ENCODE measurements at regions not wholly inside any gene's neighbourhood (a gene's known extent, or its start where the extent isn't known, plus 50 kb on each side); places are given as distances from the start of the nearest gene placed in this dataset.

DNA sequence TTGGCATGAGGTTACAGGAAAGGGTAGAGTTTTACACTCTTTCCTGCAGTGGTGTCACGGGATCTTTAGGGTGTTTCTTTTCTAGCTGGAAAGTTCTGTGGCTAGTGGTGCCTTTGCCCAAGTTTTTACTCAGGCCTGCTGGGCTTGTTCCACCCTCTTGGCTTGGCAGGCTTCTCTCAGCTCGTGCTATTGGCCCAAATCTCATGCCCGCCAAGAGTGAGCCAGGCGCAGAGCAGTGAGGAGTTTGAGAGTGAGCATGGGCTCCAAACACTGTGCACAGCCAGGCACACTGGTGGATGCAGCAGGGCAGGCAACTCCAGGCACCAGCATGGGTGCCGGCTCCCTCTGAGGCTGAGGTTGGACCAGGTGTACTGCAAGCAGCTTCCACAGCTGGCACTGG lies 206.5 kb downstream of the SAMD5 start:
- no peak for DNase-seq (ENCODE audit: low read depth, low spot score)

DNA sequence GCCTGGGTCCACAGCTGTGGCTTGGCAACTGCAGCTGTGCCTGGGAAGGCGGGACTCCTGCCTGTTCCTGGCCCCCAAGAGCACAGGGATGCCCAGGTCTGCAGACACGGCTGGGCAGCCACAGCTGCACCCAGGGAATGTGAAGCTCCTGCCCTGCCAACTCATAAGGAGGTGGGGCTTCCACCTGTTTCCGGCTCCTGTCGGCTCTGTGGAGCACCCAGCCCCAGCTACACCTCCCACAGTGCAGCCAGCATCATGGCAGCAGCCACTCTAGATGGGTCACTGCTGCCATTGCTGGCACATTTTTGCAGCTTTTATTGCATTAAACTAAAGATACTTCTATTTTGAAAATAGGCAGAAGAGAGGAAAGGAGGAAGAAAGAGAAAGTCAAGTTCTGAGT lies 207.9 kb downstream of the SAMD5 start:
- no peak for DNase-seq (ENCODE audit: low read depth, low spot score)

DNA sequence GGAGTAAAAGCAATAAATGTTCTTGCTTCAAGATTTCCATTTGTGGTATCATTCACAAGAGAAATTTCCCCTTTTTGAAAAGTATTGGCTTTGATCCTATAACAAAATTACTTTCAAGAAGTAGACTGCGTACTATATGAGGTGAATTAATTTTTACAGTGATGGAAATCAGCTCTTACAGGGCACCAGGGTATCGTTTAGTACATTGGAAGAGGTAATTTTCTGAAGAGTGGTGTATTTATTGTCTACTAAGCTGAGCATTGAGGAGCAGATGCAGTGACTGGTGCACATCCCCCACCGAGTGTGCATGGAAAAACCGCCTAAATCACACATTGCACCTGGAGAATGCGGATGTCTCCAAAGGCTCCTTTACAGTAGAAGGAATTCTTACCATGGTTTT lies 209.5 kb downstream of the SAMD5 start:
- DNase-seq (ENCODE audit: low read depth, low spot score) = no peak

DNA sequence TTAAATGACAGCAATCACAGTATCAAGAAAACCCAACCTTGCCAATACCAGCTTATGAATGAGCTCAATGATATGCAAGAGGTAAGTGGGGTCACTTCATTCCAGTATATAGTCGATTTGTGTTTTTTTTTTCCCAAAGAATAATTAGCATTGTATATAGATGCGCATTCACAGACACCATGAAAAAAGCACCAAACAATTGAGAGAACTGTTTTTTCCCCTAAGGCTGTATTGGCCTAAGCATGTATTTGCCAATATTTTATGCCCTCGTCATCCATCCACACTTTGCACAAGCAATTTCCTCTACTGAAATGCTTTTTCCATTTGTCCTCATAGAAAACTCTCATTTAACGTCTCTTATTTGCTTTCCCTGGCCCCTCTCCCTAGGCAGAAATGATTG lies 213.7 kb downstream of the SAMD5 start:
- DNase-seq (ENCODE audit: low read depth, low spot score) = no peak

DNA sequence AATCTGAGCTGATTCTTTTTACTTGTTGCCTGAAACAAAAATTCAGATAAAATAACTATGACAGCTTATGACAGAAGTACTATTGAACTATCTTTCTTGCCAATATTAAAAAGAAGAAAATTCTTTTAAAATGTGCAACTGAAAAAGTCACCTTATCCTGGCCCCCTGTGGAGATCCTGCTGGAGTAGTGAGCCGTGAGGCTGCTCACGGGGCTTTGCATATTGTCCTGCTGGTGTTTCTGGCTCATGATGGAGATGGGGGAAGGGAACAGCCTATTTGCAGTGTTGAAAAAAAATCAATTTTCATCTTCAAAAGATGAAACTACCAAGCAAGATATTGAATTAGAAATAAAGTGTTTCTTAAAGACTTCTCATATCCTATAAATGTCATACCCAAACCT lies 216.0 kb downstream of the SAMD5 start:
- DNase-seq (ENCODE audit: low read depth, low spot score) = no peak

DNA sequence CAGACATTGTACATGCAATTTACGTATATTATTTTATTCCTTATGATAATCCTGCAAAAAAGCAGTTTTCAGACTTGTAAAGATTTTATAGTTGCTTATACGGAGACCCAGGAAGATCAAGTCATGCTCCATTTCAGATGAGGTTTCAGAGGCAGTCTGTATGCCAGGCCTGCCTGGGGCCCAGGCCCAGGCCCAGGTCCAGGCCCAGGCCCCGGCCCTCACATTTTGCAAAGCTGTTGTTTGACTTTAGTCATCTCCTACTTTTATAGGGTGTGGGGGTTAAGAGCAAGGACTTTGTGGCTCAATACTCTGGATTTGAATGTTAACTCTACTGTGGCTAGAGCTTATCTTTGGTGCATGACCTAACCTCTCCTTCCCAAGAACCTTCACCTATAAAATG lies 217.9 kb downstream of the SAMD5 start:
- DNase-seq (ENCODE audit: low read depth, low spot score) = no peak

DNA sequence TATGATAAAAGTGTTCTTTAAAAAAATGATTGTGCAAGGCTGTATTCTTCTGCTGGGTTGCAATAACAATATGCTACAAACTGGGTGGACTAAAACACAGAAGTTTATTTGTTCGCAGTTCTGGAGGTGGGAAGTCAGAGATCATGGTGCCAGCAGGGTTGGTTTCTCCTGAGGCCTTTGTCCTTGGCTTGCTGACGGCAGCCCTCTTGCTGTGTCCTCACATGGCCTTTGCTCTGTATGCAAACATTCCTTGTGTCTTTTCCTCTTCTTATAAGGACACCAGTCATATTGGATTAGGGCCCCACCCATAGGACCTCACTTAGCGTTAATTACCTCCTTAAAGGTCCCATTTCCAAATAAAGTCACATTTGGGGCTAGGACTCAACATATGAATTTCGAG lies 220.4 kb downstream of the SAMD5 start:
- no peak for DNase-seq (ENCODE audit: low read depth, low spot score)

DNA sequence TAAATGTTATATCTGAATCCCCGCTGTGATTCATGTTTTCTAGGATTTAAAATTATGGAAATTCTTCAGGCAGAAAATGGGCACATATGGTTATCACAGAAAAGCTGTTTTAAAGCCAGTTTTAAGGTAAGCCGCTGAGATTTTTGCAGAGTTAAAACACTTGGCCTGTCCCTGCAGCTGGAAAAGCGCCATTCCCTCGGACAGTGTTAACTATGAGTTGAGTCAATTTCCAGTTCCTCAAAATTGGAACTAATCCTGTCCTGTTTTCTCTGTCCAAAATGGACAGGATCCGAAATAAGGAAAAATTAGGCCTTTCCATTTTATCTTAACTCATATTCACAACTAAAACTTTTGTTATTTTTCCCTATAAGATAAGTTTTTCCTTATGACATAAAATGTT lies 225.2 kb downstream of the SAMD5 start:
- no peak for DNase-seq (ENCODE audit: low read depth, low spot score)

DNA sequence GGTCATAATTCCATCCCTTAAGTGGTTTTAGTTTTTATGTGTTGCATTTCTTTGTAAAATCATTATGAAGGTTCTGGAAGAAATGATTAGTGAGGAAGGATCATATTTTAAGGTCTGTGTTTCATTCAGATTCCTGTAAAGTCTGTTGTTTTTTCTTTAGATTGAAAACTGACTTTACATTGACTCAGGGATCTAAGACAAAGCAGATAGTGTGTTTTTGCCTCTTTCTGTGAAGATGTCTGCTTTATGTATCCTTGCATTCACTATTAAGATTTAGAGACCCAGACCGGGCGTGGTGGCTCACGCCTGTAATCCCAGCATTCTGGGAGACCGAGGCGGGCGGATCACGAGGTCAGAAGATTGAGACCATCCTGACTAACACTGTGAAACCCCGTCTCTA lies 225.7 kb downstream of the SAMD5 start:
- no peak for DNase-seq (ENCODE audit: low read depth, low spot score)

DNA sequence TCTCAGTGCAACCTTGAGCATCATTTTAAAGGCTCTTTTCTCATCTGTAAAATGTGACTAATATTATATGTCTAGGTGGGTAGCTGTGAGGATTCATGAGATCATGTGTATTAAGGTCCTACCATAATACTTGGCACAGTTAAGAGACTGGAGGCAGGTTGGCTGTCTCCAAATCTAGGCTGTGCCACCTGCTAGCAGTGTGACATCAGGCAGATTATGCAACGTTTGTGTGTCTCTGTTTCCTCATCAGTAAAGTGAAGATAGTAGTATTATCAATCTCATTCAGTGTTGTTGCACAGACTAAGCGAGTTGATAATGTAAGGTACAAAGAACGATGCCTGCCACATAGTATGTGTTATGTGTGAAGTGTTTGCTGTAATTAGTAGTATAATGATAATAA lies 227.4 kb downstream of the SAMD5 start:
- no peak for DNase-seq (ENCODE audit: low read depth, low spot score)

DNA sequence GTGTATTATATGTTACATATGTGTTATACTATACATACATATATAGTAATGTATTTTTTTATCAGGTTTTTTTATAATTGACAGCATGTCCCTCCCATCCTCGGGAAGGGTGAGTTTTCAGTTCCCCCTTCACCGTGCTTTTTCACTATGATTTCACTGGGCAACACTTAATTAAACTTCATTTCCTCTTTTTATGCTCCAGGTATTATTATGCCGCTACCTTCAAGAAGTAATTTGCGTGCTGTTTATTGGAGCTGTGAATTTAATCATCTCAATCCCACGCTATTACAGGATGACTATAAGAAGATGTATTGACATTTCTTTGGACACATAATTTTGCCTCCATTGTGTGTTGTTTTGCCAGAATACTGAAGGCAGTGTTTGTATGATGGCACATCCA lies 228.6 kb downstream of the SAMD5 start:
- no peak for DNase-seq (ENCODE audit: low read depth, low spot score)

DNA sequence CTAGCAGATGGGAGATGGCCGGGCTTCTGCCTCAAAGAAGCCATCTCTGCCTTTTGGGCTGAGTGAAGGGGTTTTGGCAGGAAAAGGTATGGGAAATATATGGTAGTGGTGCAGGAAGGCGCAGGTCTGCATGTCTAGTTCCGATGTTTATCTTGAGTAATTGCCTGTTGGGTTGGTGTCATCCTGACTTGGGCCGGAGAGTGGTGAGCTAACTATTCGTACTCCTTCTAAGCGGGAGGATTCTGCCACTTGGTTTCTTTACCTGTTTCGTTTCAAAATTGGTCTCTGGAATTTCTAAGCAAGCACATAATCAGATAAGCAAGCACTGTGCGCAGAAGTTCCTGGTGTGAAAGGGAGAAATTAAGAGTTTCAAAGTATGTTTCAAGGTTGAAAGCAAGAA lies 229.6 kb downstream of the SAMD5 start:
- DNase-seq (ENCODE audit: low read depth, low spot score) = no peak

DNA sequence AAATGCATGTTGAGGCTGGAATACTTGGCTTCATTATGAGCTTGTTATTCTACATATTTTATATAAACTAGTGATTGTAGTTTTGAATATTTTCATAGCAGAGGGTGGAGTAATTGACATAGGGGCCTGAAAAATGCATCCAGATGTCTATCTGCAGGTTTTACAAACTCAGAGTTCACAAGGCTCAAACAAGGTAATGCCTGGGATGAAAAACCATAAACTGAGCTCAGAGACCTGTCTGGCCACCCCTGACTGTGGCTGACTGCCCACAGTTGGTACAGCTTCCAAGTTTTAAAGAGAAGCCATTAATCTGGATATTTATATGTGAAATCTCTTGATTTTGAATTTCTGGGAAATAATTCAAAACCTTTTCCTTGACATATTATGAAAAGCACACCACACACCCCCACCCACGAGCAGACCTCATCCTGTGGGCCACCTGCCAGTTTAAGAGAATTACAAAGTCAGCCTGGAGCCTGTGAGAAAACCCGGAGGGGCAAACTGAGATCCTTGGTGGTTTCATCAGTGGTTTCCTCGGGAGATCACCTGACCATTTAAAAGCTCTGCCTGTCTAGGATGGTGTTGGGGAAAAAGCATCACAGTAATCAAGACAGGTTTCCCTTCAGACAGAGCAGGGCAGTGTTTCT lies 230.1 kb downstream of the SAMD5 start:
- DNase-seq (ENCODE audit: low read depth, low spot score) = no peak

DNA sequence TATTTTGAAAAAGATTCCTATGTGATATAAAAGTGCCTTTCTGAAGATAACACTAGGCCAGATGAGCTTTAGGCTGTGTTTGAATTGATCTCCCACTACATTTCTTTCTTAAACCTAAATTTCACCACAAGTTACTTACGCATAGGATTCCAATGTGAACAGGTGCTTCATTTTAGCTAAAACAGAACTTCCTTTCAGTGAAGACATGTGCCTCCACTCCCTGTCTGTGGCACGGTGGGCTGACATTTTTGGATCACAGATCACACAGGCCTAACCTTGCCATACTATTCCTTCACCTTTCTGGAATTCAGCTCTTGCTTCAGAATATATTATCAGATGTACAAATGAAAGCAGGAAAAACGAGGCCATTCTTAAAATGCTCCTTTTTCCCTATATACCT lies 231.8 kb downstream of the SAMD5 start:
- no peak for DNase-seq (ENCODE audit: low read depth, low spot score)

DNA sequence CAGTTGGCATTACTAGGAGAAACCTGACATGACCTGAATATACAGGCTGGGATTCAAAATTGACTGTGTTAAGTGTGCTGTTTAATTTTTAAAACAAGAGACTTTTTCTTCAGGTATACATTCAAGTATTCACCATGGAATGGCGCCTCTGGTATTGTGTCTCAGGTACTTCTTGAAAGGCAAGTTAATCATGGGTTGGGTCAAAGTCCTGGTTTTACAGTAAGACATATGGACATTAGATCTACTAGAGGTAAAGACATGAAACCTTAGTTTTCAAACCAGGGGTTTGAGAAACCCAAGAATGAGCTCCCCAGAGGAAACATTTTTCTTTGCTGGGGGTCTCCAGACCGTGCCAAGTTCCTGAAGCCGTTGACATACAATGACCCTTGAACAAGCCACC lies 232.4 kb downstream of the SAMD5 start:
- no peak for DNase-seq (ENCODE audit: low read depth, low spot score)

DNA sequence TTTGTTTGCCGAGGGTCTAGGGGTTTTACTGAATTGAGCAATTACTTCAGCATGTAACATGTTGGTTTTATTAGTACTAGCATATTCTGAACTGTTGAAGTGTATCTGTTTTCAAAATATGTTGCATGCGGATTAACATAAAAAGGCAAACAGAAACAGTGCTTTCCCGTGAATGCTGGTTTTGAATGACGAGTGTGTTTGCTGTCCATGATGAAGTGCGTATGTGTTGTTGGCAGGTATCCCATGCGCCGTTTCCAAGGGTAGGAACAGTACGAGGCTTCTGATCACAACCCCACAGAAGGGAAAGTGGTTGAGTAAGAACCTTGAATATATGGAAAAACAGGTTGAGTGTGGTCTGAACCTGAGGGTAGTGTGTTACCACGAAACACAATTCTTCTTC lies 232.9 kb downstream of the SAMD5 start:
- DNase-seq (ENCODE audit: low read depth, low spot score) = no peak

DNA sequence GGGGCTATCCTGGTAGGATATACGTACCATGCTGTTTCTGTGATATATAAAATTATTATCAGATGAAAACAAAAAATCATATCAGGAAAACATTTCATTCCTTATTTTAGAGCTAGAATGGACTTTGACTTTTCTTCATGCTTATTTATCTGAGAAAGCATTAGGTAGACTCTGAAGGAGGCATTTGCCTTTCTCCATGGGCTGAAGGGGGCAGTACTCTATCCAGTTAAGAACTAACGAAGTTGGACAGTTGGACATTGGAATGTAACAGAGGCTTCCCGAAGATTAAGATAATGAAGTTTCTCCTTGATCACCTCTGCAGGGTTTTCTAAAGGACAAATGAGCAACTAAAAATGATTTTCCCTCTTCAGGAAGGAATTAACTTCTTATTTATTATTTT lies 233.9 kb downstream of the SAMD5 start:
- DNase-seq (ENCODE audit: low read depth, low spot score) = no peak

DNA sequence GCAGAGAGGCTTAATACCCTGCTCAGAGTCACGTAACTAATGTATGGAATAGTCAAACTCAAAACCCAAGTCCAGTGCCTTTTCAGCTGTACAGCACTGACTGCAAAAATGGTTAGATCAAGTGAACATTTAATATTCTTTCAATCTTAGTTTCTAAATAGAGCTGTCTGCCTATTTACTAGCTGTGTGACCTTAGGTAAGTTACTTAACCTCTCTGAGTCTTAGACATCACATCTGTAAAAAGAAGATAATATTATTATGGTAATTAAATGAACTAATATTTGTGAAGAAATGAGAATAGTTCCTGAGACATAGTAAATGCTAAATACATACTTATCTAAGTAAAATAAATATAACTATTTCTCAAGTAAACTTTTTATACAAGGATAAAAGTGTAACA lies 235.5 kb downstream of the SAMD5 start:
- DNase-seq (ENCODE audit: low read depth, low spot score) = no peak

DNA sequence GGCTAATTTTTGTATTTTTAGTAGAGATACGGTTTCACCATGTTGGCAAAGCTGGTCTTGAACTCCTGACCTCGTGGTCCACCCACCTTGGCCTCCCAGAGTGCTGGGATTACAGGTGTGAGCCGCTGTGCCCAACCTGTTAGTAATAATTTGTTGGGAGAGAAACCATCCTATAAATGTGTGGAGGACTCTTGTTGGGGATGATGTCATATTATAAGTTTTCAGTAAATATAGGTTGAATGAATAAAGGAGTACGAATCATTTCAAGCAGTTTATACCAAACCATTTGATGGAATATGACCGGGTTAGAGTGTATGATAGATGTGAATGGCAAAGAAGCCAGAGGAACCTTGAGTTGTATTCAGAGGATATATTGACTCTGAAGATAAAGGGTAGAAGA lies 240.8 kb downstream of the SAMD5 start:
- DNase-seq (ENCODE audit: low read depth, low spot score) = no peak

DNA sequence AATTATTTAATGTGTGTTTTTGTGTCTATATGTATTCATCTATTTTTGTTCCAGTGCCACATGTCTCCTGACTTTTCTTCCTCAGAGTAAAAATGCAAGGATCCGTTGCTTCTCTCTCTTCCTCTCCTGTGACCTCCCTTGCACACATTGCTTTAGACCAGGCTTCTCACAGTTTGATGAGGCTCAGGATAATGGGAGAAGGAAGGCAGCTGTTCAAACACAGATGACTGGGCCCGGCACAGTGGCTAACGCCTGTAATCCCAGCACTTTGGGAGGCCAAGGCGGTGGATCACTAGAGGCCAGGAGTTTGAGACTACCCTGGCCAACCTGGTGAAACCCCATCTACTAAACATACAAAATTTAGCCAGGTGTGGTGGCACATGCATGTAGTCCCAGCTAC lies 241.9 kb downstream of the SAMD5 start:
- no peak for DNase-seq (ENCODE audit: low read depth, low spot score)

DNA sequence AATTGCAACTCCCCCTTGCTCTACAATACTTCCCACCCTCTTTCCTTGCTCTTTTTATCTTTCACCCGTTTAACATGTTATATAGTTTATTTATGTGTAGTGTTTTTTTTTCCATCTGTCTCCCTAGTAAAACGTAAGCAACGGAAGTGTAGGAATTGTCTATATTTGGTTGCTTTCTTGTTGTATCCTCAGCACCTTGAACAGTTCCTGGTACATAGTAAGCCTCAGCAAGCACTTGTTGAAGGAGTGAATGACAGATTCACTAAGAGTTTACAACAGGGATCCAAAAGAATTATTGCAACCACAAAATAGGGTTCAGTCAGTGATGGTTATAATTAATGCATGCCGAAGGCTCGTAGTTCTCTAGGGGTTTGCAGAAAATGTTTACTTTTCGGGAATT lies 242.7 kb downstream of the SAMD5 start:
- DNase-seq (ENCODE audit: low read depth, low spot score) = no peak

DNA sequence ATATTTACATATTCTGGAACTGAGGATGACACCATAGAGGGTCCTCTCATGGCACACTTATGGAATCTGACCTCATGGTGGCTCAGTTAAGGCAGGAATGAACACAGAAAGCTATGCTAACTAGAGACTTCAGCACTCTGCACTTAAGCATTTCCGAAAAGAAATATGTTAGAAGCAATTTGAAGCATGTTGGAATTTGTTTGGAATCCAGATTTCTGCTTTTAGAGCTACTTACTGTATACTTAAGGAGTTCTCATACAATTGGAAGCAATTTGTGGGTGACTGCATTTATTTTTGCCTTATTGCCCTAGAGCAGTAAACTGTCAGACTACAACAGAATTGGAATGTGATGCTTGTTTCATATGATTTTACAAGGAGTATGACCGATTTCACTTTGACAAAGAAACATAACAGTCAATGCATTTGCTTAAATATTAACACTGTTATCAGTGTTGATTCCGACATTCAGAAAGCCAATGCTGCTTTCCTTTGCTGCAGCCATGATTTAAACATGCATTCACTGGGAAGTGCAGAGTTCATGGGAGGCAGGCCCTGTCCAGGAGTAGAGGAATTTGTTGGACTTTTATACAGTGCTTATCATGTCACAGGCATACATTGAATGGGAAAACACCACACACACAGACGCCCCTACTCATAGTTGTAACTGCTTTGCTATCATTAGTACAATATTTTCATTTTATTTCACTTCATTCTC lies 244.4 kb downstream of the SAMD5 start:
- DNase-seq (ENCODE audit: low read depth, low spot score) = no peak

DNA sequence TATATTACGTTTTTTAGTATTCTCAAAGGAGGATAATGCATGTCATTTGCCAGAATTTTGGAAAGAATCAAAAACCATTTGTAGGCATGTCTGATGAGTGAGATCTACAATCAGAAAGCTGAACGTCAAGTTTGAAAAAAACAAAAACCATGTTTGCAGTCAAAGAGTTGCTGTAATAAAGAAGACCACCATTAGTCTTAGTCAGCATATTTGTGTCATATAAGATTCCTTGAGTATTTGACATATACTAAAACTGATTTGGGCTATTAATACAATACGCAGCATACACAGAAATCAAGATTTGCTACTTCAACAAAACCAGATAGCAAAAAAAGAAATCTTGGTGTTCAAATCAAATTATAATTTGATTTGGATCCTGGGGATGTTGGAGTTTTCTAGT lies 247.5 kb downstream of the SAMD5 start:
- DNase-seq (ENCODE audit: low read depth, low spot score) = no peak

DNA sequence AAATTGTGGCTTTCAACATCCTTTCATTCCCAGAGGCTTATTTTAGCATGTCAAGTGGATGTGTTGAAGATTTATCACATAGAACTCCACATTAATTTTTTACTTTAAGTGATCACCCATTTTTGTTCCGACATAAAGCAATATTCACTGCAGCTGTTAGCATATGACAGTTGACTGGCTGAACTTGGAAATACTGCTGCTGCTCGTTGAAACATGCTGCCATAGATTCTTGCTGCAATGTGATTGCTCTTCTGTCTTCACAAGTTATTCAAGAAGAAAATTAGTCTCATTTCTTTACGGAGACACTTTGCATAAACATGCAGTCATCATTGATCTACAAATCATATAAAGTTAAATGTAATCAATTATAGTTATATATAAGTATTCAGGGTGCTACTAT lies 248.4 kb downstream of the SAMD5 start:
- DNase-seq (ENCODE audit: low read depth, low spot score) = no peak
